ENCODE measurements at regions not wholly inside any gene's neighbourhood (a gene's known extent, or its start where the extent isn't known, plus 50 kb on each side); places are given as distances from the start of the nearest gene placed in this dataset.

- no peak for TF ChIP-seq CTCF (IDR thresholded peaks at IDR 0.05; ENCODE audit: insufficient read depth, low read length, poor library complexity, severe bottlenecking)
- TF ChIP-seq EZH2phosphoT487 (conservative IDR thresholded peaks at IDR 0.05; ENCODE audit: low read length), result no peak
Observed at GRCh38 chr20:12372557-12372956, 454.9 kb downstream of the BTBD3 start.
